HEK293 (cell line): ENCODE measurements at regions not wholly inside any gene's neighbourhood (a gene's known extent, or its start where the extent isn't known, plus 50 kb on each side); places are given as distances from the start of the nearest gene placed in this dataset.

Experiments
- CTCF ChIA-PET: fragments of 350-600 bp; formaldehyde crosslinking; extraction: SDS; loops from one replicate; lab custom pipeline; 2021; ENCODE audit warnings: antibody characterized with exemption; lab: Yijun Ruan, JAX
- POLR2A ChIA-PET: fragments of 300-600 bp; formaldehyde crosslinking; extraction: SDS; loops from one replicate; lab custom pipeline; 2020; ENCODE audit warnings: antibody characterized with exemption, inconsistent platforms; lab: Yijun Ruan, JAX
- H3K27ac ChIP-seq: fragments of 200-500 bp; sonication (Bioruptor generic); 2 replicates; pipeline ENCODE4 v1.5.1; 2014; ENCODE audit warnings: low read depth, low read length, control low read depth, inconsistent platforms; ENCODE audit errors: extremely low read depth
- H3K36me3 ChIP-seq, 2 experiments: fragments of 200-500 bp in 1 of 2; sonication (Bioruptor generic) in 1 of 2; 1 replicate in 1 of 2; 2 replicates in 1 of 2; pipeline ENCODE4 v1.5.1; 2014 to 2017; ENCODE audit warnings: inconsistent platforms in 2 of 2, low read length in 2 of 2; ENCODE audit not compliant: control insufficient read depth in 2 of 2, insufficient read depth in 1 of 2
- H3K4me1 ChIP-seq: fragments of 200-500 bp; sonication (Bioruptor generic); 2 replicates; pipeline ENCODE4 v1.5.1; 2014; ENCODE audit warnings: mild to moderate bottlenecking, low read length, inconsistent platforms; ENCODE audit not compliant: control insufficient read depth, insufficient read depth
- H3K4me3 ChIP-seq: 2 replicates; pipeline ENCODE4 v1.5.1; 2011; ENCODE audit warnings: low read depth, mild to moderate bottlenecking, control low read depth, low read length, moderate library complexity
- H3K9me3 ChIP-seq: fragments of 200-500 bp; sonication (Bioruptor generic); 2 replicates; pipeline ENCODE4 v1.5.1; 2014; ENCODE audit warnings: low read depth, low read length, inconsistent platforms; ENCODE audit not compliant: control insufficient read depth, insufficient read depth
- BCL6B ChIP-seq: fragments of 450-650 bp; formaldehyde crosslinking; IDR thresholded peaks from 2 replicates; pipeline ENCODE4 v1.5.1; 2017; ENCODE audit warnings: missing biosample characterization, missing genetic modification characterization
- EGR2 ChIP-seq: fragments of 450-650 bp; formaldehyde crosslinking; IDR thresholded peaks from 2 replicates; pipeline ENCODE4 v1.5.1; 2016; ENCODE audit warnings: low read depth, missing biosample characterization, missing genetic modification characterization
- FEZF1 ChIP-seq: fragments of 450-650 bp; formaldehyde crosslinking; IDR thresholded peaks from 2 replicates; pipeline ENCODE4 v1.5.1; 2016; ENCODE audit warnings: missing biosample characterization, missing genetic modification characterization
- GLI2 ChIP-seq: fragments of 450-650 bp; formaldehyde crosslinking; IDR thresholded peaks from 2 replicates; pipeline ENCODE4; 2017; ENCODE audit warnings: missing biosample characterization, missing genetic modification characterization, low read depth, borderline replicate concordance
- KLF10 ChIP-seq: fragments of 450-650 bp; IDR thresholded peaks from 2 replicates; pipeline ENCODE4 v1.5.1; 2018; ENCODE audit warnings: missing biosample characterization, mild to moderate bottlenecking, missing genetic modification characterization
- OSR2 ChIP-seq: fragments of 450-650 bp; formaldehyde crosslinking; IDR thresholded peaks from 2 replicates; pipeline ENCODE4 v1.5.1; 2016; ENCODE audit warnings: missing biosample characterization, missing genetic modification characterization
- PRDM10 ChIP-seq: fragments of 450-650 bp; formaldehyde crosslinking; IDR thresholded peaks from 2 replicates; pipeline ENCODE4 v1.5.1; 2016; ENCODE audit warnings: missing biosample characterization, missing genetic modification characterization
- ZBTB17 ChIP-seq: fragments of 450-650 bp; formaldehyde crosslinking; IDR thresholded peaks from 2 replicates; pipeline ENCODE4 v1.5.1; 2016; ENCODE audit warnings: missing biosample characterization, missing genetic modification characterization
- ZBTB20 ChIP-seq: fragments of 450-650 bp; formaldehyde crosslinking; IDR thresholded peaks from 2 replicates; pipeline ENCODE4 v1.5.1; 2016; ENCODE audit warnings: missing biosample characterization, missing genetic modification characterization
- ZFP69B ChIP-seq: fragments of 450-650 bp; formaldehyde crosslinking; IDR thresholded peaks from 2 replicates; pipeline ENCODE4 v1.5.1; 2016; ENCODE audit warnings: missing biosample characterization, missing genetic modification characterization
- ZNF114 ChIP-seq: fragments of 450-650 bp; formaldehyde crosslinking; IDR thresholded peaks from 2 replicates; pipeline ENCODE4 v1.5.0; 2017; ENCODE audit warnings: missing biosample characterization, missing genetic modification characterization
- ZNF133 ChIP-seq: fragments of 450-650 bp; formaldehyde crosslinking; IDR thresholded peaks from 2 replicates; pipeline ENCODE4 v1.5.1; 2016; ENCODE audit warnings: missing biosample characterization, missing genetic modification characterization
- ZNF138 ChIP-seq: fragments of 450-650 bp; formaldehyde crosslinking; IDR thresholded peaks from 2 replicates; pipeline ENCODE4 v1.5.1; 2016; ENCODE audit warnings: missing biosample characterization, missing genetic modification characterization, borderline replicate concordance
- ZNF174 ChIP-seq: fragments of 450-650 bp; formaldehyde crosslinking; IDR thresholded peaks from 2 replicates; pipeline ENCODE4 v1.5.0; 2017; ENCODE audit warnings: missing biosample characterization, mild to moderate bottlenecking, missing genetic modification characterization
- ZNF2 ChIP-seq: fragments of 450-650 bp; formaldehyde crosslinking; IDR thresholded peaks from 2 replicates; pipeline ENCODE4 v1.5.1; 2016; ENCODE audit warnings: missing biosample characterization, missing genetic modification characterization
- ZNF280D ChIP-seq: fragments of 450-650 bp; formaldehyde crosslinking; IDR thresholded peaks from 2 replicates; pipeline ENCODE4 v1.5.1; 2016; ENCODE audit warnings: missing biosample characterization, missing genetic modification characterization
- ZNF354C ChIP-seq: fragments of 450-650 bp; formaldehyde crosslinking; IDR thresholded peaks from 2 replicates; pipeline ENCODE4 v1.5.1; 2016; ENCODE audit warnings: missing biosample characterization, missing genetic modification characterization, low read depth, borderline replicate concordance
- ZNF423 ChIP-seq: fragments of 450-650 bp; formaldehyde crosslinking; IDR thresholded peaks from 2 replicates; pipeline ENCODE4 v1.5.1; 2016; ENCODE audit warnings: missing biosample characterization, missing genetic modification characterization
- ZNF529 ChIP-seq: fragments of 450-650 bp; formaldehyde crosslinking; IDR thresholded peaks from 2 replicates; pipeline ENCODE4 v1.5.1; 2017; ENCODE audit warnings: missing genetic modification characterization, missing biosample characterization; ENCODE audit not compliant: insufficient replicate concordance
- ZNF549 ChIP-seq: fragments of 450-650 bp; IDR thresholded peaks from 2 replicates; pipeline ENCODE4 v1.5.1; 2018; ENCODE audit warnings: missing biosample characterization, missing genetic modification characterization, mild to moderate bottlenecking, inconsistent platforms, moderate library complexity
- ZNF624 ChIP-seq: fragments of 450-650 bp; formaldehyde crosslinking; IDR thresholded peaks from 2 replicates; pipeline ENCODE4 v1.5.1; 2017; ENCODE audit warnings: missing biosample characterization, missing genetic modification characterization
- ZNF768 ChIP-seq: fragments of 450-650 bp; formaldehyde crosslinking; IDR thresholded peaks from 2 replicates; pipeline ENCODE4 v1.5.1; 2018; ENCODE audit warnings: missing biosample characterization, mild to moderate bottlenecking, missing genetic modification characterization
- ZNF777 ChIP-seq: fragments of 450-650 bp; formaldehyde crosslinking; IDR thresholded peaks from 2 replicates; pipeline ENCODE4 v1.5.1; 2017; ENCODE audit warnings: missing biosample characterization, missing genetic modification characterization, borderline replicate concordance
- ZSCAN18 ChIP-seq: fragments of 450-650 bp; formaldehyde crosslinking; IDR thresholded peaks from 2 replicates; pipeline ENCODE4 v1.5.1; 2016; ENCODE audit warnings: missing biosample characterization, missing genetic modification characterization
- ZSCAN23 ChIP-seq: fragments of 450-650 bp; formaldehyde crosslinking; IDR thresholded peaks from 2 replicates; pipeline ENCODE4 v1.5.1; 2016; ENCODE audit warnings: missing biosample characterization, missing genetic modification characterization

- H3K27ac ChIP-seq, result no peak overlapping the region
- H3K4me1 ChIP-seq, result no peaks in the 10 kb centered on the region
- H3K9me3 ChIP-seq, result no peaks in the 10 kb centered on the region
- H3K36me3 ChIP-seq, result no peaks in the 10 kb centered on the region
- TF ChIP-seq KLF10 (tag by site-specific recombination) (no peak), ZNF549 (tag by site-specific recombination) (no peak), EGR2 (tag by site-specific recombination) (no peak), ZSCAN23 (no peak), ZBTB17 (no peak), PRDM10 (tag by site-specific recombination) (no peak), ZNF624 (tag by site-specific recombination) (no peak), GLI2 (tag by site-specific recombination) (no peak), ZNF354C (no peak), ZFP69B (no peak), OSR2 (tag by site-specific recombination) (no peak), ZBTB20 (no peak), ZNF138 (tag by site-specific recombination) (no peak), ZNF2 (tag by site-specific recombination) (no peak), ZNF280D (tag by site-specific recombination) (no peak), ZNF768 (no peak), ZNF133 (tag by site-specific recombination) (no peak), ZNF174 (tag by site-specific recombination) (no peak)
- CTCF ChIA-PET, result no interaction called here
- no peak overlapping the region for H3K4me3 ChIP-seq
- POLR2A ChIA-PET, result no interaction called here
Observed at GRCh38 chr18:39460136-39460535, 1894.5 kb upstream of the CELF4 start.

- Histone ChIP-seq H3K27ac (no peak overlapping the region), H3K4me3 (no peak overlapping the region), H3K36me3 (no peaks in the 10 kb centered on the region), H3K4me1 (no peaks in the 10 kb centered on the region), H3K9me3 (no peaks in the 10 kb centered on the region)
- ChIA-PET POLR2A (no interaction called here), CTCF (no interaction called here)
- TF ChIP-seq ZSCAN18 (tag by site-specific recombination), result no peak
- no peak for TF ChIP-seq ZNF114
- TF ChIP-seq ZNF529, result no peak
- no peak for TF ChIP-seq ZNF423
- no peak for TF ChIP-seq ZNF777
- no peak for TF ChIP-seq BCL6B
- no peak for TF ChIP-seq FEZF1 (tag by site-specific recombination)
Observed at GRCh38 chr18:39455285-39455684, 1889.7 kb upstream of the CELF4 start.
